ENCODE measurements at regions not wholly inside any gene's neighbourhood (a gene's known extent, or its start where the extent isn't known, plus 50 kb on each side); places are given as distances from the start of the nearest gene placed in this dataset.

- TF ChIP-seq POLR2A (IDR thresholded peaks at IDR 0.05), result no peak
- TF ChIP-seq, protein P1, sequence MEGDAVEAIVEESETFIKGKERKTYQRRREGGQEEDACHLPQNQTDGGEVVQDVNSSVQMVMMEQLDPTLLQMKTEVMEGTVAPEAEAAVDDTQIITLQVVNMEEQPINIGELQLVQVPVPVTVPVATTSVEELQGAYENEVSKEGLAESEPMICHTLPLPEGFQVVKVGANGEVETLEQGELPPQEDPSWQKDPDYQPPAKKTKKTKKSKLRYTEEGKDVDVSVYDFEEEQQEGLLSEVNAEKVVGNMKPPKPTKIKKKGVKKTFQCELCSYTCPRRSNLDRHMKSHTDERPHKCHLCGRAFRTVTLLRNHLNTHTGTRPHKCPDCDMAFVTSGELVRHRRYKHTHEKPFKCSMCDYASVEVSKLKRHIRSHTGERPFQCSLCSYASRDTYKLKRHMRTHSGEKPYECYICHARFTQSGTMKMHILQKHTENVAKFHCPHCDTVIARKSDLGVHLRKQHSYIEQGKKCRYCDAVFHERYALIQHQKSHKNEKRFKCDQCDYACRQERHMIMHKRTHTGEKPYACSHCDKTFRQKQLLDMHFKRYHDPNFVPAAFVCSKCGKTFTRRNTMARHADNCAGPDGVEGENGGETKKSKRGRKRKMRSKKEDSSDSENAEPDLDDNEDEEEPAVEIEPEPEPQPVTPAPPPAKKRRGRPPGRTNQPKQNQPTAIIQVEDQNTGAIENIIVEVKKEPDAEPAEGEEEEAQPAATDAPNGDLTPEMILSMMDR (IDR thresholded peaks at IDR 0.05), result no peak
Measured at GRCh38 chr3:96000966-96001365, 813.4 kb upstream of the EPHA6 start.
